ENCODE measurements at regions not wholly inside any gene's neighbourhood (a gene's known extent, or its start where the extent isn't known, plus 50 kb on each side); places are given as distances from the start of the nearest gene placed in this dataset.

DNA sequence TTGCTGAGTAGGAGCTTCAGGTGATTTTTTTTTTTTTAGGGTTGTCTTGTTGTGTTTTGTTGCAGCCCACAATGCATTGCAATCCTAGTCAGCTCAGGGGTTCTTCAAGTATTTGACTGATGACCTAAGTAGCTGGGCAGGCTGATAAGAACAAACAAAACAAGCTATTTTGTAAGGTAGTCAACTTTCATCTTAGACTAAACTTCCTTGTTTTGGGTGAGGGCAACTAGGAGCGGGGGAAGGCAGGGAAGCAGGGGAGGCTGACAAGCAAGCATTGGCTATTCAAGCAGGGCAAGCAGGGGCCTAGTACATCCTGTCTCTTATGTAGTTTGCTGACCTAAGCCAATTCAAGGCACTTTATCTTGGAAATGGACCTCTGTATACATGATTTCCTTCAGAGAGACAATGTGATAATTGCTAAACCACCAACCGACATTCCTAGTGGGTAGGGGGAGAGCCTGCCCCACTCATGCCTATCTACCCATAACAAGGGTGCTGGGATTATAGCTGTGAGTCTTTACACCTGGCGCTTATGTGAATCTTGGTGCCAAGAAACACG is 163.3 kb upstream of the PRKCQ start:
- TF ChIP-seq, protein P1, sequence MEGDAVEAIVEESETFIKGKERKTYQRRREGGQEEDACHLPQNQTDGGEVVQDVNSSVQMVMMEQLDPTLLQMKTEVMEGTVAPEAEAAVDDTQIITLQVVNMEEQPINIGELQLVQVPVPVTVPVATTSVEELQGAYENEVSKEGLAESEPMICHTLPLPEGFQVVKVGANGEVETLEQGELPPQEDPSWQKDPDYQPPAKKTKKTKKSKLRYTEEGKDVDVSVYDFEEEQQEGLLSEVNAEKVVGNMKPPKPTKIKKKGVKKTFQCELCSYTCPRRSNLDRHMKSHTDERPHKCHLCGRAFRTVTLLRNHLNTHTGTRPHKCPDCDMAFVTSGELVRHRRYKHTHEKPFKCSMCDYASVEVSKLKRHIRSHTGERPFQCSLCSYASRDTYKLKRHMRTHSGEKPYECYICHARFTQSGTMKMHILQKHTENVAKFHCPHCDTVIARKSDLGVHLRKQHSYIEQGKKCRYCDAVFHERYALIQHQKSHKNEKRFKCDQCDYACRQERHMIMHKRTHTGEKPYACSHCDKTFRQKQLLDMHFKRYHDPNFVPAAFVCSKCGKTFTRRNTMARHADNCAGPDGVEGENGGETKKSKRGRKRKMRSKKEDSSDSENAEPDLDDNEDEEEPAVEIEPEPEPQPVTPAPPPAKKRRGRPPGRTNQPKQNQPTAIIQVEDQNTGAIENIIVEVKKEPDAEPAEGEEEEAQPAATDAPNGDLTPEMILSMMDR (IDR thresholded peaks at IDR 0.05; ENCODE audit: control insufficient read depth, insufficient read depth, low read depth, low read length, missing control alignments) = no peak
- no peak for DNase-seq (ENCODE audit: low read depth)
- no peak overlapping the region for H3K4me3 ChIP-seq (ENCODE audit: control insufficient read depth, low read depth, low read length)

DNA sequence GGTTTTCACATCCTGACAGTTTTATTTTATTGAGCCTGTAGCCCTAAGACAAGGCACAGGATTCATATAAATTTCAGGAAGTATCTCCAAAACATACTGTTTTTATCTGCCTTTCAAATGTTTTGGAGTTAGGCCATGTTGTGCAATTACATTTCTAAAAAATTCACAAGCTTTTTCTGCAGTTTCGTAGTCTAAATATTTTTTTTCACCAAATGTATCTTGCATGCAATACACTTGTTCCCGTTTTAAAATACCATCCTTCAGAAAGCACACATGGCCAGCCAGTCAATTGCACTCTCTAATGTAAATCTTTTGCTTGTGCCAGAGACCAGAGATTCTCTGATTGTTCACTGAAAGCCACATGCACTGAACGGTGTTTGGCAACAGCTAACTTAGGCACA is 161.5 kb upstream of the PRKCQ start:
- TF ChIP-seq, protein P1 (IDR thresholded peaks at IDR 0.05; ENCODE audit: control insufficient read depth, insufficient read depth, low read depth, low read length, missing control alignments) = no peak
- DNase-seq (ENCODE audit: low read depth) = no peak
- no peak overlapping the region for H3K4me3 ChIP-seq (ENCODE audit: control insufficient read depth, low read depth, low read length)

DNA sequence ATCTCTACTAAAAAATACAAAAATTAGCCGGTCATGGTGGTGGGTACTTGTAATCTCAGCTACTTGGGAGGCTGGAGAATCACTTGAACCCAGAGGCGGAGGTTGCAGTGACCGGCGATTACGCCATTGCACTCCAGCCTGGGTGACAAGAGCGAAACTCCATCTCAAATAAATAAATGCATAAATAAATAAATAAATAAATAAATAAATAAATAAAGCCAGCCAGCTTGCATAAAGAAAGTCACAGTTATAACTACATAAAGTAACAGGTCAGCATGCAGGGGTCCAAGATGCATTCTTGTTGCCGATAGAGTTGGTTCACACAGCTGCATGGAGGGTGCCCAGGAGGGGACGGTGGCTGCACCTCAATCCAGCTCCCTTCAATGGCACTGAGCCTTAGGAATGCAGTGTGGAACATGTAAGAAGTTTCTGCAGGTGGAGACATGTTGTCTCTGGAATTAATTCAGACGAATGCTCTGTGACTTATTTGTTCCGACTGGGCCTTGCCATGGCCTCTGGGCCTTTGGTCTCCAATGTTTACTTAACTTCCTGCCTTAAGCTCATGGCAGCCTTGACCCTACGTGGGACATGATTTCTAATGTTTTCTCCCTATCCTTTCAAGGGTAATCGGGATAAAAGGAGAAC is 159.6 kb upstream of the PRKCQ start:
- H3K4me3 ChIP-seq (ENCODE audit: control insufficient read depth, low read depth, low read length) = no peak overlapping the region
- no peak for DNase-seq (ENCODE audit: low read depth)
- TF ChIP-seq, protein P1 (IDR thresholded peaks at IDR 0.05; ENCODE audit: control insufficient read depth, insufficient read depth, low read depth, low read length, missing control alignments) = no peak

- DNase-seq (ENCODE audit: low read depth) = no peak
- TF ChIP-seq, protein P1 (IDR thresholded peaks at IDR 0.05; ENCODE audit: control insufficient read depth, insufficient read depth, low read depth, low read length, missing control alignments) = no peak
Measured at GRCh38 chr10:6738112-6738768, 158.2 kb upstream of the PRKCQ start.

GRCh38 chr10:6737758-6738111 is 157.7 kb upstream of the PRKCQ start:
- TF ChIP-seq, protein P1 (IDR thresholded peaks at IDR 0.05; ENCODE audit: control insufficient read depth, insufficient read depth, low read depth, low read length, missing control alignments) = no peak
- DNase-seq (ENCODE audit: low read depth) = no peak
- no peak overlapping the region for H3K4me3 ChIP-seq (ENCODE audit: control insufficient read depth, low read depth, low read length)

More at GRCh38 chr10:6738112-6738768, 158.2 kb upstream of the PRKCQ start:
- H3K4me3 ChIP-seq (ENCODE audit: control insufficient read depth, low read depth, low read length) = peak overlapping the region; percentile 30

- no peak for DNase-seq (ENCODE audit: low read depth)
- TF ChIP-seq, protein P1 (IDR thresholded peaks at IDR 0.05; ENCODE audit: control insufficient read depth, insufficient read depth, low read depth, low read length, missing control alignments) = no peak
- no peak overlapping the region for H3K4me3 ChIP-seq (ENCODE audit: control insufficient read depth, low read depth, low read length)
Measured at GRCh38 chr10:6737080-6737641, 157.1 kb upstream of the PRKCQ start.

All from AG09309 (cell line).